HG03103 (cell line): ENCODE measurements at regions not wholly inside any gene's neighbourhood (a gene's known extent, or its start where the extent isn't known, plus 50 kb on each side); places are given as distances from the start of the nearest gene placed in this dataset.
"Not testable (repeated sequence)": the region's sequence is repeated elsewhere in the genome, so short reads cannot be mapped to it uniquely, and the experiment has no call there.

Experiments
- ATAC-seq: cut with Tn5 transposase; IDR thresholded peaks from one replicate; pipeline ENCODE4 v1.9.1; 2021; ENCODE audit warnings: low read depth; ENCODE audit not compliant: unreplicated experiment

DNA sequence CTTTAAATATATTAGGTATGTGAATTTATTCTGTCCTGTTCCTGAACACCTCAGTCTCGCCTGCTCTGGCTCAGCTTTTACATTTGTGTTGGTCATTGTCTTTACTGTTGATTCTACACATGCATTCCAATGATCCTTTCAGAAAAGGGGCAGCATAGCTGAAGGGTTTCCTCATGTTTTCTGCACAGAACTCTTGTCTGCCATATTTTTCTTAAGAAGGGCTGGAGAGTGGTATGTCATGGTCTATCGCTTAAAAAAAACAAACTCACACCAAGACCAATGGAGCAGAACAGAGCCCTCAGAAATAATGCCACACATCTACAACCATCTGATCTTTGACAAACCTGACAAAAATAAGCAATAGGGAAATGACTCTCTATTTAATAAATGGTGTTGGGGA lies 215.8 kb upstream of the HSFY2 start:
- no peak for ATAC-seq

DNA sequence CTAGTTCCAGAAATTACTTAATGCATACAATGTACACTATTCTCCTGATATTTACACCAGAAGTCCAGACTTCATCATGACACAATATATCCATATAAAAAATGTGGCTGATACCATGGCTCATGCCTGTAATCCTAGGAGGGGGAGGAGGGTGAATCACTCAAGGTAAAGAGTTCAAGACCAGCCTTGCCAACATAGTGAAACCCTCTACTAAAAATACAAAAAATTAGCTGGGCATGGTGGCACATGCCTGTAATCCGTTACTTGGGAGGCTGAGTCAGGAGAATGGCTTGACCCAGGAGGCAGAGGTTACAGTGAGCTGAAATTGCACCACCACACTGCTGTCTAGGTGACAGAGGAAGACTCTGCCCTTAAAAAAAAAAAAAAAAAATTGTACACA lies 192.5 kb upstream of the HSFY2 start:
- no peak for ATAC-seq

- no peak for ATAC-seq
Observed at GRCh38 chrY:18958846-18959245, 185.3 kb upstream of the HSFY2 start.

- ATAC-seq, result no peak
Observed at GRCh38 chrY:18951657-18952435, 178.3 kb upstream of the HSFY2 start.

- ATAC-seq, result no peak
Observed at GRCh38 chrY:18951019-18951418, 177.5 kb upstream of the HSFY2 start.

DNA sequence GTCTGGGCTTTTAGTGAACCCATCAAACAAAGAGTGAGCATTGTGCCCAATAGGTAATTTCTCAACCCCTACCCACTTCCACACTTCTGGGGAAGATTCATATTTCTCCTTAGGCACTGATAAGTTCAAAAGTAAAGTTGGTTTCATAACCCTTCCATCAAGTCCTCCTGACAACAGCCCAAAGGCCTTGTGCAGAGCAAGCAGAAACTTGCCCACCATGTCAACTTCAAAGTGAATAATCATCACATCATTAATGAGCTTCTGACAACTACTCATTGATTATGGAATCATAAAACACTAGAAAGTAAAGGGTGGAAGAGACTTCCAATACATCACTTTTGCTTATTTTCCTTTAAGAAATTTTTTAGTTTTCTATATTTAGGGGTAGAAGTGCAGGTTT lies 163.3 kb upstream of the HSFY2 start:
- no peak for ATAC-seq

DNA sequence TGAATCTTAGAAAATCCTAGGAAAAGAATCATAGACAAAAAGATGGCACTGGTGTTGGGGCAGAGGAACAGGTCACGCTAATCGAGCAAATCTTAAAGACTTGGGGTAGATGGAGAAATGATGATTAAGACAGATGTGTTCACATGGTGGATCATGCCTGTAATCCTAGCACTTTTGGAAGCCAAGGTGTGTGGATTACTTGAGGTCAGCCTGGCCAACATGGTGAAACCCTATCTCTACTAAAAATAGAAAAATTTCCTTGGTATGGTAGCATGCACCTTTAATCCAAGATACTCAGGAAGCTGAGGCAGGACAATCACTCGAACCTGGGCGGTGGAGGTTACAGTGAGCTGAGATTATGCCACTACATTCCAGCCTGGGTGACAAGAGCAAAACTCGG lies 145.7 kb upstream of the HSFY2 start:
- no peak for ATAC-seq

GRCh38 chrY:18912846-18913245 lies 139.3 kb upstream of the HSFY2 start:
- no peak for ATAC-seq

DNA sequence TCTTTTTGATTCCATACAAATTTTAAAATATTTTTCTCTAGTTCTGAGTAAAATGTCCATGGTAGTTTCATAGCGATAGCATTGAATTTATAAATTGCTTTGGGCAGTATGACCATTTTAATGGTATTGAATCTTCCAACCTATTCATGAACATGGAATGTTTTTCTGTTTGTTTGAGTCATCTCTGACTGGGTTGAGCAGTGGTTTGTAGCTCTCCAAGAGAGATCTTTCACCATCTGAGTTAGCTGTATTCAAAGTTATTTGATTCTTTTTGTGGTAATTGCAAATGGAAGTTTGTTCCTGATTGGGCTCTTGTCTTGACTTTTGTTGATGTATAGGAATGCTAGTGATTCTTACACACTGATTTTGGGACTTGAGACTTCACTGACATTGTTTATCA lies 136.3 kb upstream of the HSFY2 start:
- ATAC-seq, result no peak

DNA sequence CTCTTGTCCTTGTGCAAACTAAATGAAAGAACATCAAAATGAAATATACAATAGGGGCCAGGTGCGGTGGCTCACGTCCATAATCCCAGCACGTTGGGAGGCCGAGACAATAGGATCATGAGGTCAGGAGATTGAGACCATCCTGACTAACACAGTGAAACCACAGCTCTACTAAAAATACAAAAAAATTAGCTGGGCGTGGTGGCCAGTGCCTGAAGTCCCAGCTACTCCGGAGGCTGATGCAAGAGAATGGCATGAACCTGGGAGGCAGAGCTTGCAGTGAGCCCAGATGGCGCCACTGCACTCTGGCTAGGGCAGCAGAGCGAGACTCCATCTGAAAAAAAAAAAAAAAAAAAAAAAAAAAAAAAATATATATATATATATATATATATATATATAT lies 132.7 kb upstream of the HSFY2 start:
- not testable (repeated sequence) for ATAC-seq

GRCh38 chrY:18904296-18904695 lies 130.8 kb upstream of the HSFY2 start:
- ATAC-seq, result no peak

- no peak for ATAC-seq
Observed at GRCh38 chrY:18891994-18892393, 118.5 kb upstream of the HSFY2 start.

DNA sequence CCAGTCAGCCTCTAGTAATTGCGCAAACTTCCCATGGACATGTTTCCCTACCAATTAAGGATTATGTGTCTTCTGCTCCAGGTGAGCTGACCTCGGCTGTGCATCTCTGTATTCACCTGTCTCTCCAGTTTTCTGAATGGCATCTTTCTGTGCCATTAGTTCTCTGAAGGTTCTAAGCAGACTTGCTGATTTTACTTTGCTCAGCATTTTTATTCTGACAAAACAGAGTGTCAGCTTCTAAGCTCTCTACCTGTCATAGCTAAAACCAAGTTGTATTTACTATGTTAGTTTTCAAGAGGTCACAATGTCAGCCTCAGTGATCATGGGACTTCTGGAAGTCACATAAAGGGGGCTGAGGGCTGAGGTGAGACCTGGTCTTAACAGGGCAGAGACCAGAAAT lies 116.0 kb upstream of the HSFY2 start:
- no peak for ATAC-seq

DNA sequence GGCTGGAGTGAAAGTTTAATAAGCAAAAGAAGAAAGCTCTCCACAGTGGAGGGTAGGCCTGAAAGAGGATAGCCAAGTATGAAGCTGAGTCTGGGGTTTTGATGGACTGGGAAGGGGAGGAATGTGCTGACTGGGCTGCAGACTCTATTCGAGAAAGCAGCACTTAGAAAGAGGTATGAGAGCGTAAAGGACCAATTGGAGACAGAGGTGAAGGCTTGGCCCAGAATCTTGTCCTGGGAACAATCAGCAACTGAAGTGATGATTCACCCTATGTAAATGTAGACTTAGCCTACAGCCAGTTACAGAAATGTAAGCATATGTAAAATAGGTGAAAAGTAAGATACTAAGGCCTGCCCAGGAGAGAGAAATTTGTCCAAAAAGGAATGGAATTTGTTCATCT lies 111.2 kb upstream of the HSFY2 start:
- no peak for ATAC-seq

GRCh38 chrY:18869145-18869544 lies 95.6 kb upstream of the HSFY2 start:
- not testable (repeated sequence) for ATAC-seq

- ATAC-seq, result not testable (repeated sequence)
Observed at GRCh38 chrY:18866887-18867551, 93.5 kb upstream of the HSFY2 start.

GRCh38 chrY:18860856-18861255 lies 87.3 kb upstream of the HSFY2 start:
- ATAC-seq, result not testable (repeated sequence)

DNA sequence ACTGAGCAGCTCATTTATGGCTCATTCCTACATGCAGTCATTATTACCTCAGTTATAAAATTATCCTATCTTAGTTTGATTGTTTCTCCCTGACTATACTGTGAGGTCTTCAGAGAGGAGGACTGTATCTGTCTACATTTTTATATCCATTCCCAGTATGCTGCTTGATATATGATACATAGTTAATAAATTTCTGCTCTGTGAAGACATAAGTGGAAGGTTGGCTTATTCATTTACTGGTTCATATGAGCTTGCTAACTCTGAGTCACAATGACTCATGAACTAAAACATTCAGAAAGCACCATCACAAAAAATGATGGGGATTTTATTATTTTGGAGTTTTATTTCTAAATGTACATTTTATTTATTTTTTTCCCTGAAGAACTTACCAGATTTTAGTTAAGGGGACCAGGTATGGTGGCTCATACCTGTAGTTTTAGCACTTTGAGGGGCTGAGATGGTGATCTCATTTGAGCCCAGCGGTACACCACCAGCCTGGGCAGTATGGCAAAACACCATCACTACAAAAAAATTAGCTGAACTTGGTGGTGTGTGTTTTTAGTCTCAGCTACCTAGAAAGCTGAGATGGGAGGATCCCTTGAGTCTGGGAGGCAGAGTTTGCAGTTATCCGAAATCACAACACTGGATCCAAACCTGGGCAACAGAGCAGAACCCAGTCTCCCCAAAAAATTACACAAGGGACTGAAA lies 85.1 kb upstream of the HSFY2 start:
- ATAC-seq, result not testable (repeated sequence)

- ATAC-seq, result not testable (repeated sequence)
Observed at GRCh38 chrY:18855184-18855583, 81.6 kb upstream of the HSFY2 start.

GRCh38 chrY:18853323-18853722 lies 79.8 kb upstream of the HSFY2 start:
- not testable (repeated sequence) for ATAC-seq

DNA sequence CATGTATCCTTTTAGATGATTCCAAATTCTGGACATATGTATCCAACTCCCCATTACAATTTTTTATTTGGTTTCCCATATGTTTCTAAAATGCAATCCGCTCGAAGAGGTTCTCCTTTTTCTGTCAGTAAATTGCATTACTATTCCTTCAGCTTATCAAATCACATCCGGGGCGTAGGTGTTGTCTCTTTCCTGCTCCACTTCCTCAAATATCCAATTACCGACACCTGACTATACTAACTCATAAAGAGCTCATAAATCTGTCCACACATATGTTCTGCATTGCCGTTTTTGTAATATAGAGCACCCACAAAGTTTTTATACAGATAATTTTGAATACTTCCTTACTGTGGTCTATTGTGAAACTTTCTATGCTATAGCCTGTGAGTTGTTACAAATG lies 63.1 kb upstream of the HSFY2 start:
- not testable (repeated sequence) for ATAC-seq
